NOMO-1 treated with DMSO at 0.1 percent for 48 hours (cell line): ENCODE measurements at regions not wholly inside any gene's neighbourhood (a gene's known extent, or its start where the extent isn't known, plus 50 kb on each side); places are given as distances from the start of the nearest gene placed in this dataset.
"Not testable (repeated sequence)": the region's sequence is repeated elsewhere in the genome, so short reads cannot be mapped to it uniquely, and the experiment has no call there.

Experiments used
- DNase-seq: peaks from one replicate; lab custom pipeline; 2025; ENCODE audit not compliant: unreplicated experiment; lab: John Stamatoyannopoulos, UW

DNA sequence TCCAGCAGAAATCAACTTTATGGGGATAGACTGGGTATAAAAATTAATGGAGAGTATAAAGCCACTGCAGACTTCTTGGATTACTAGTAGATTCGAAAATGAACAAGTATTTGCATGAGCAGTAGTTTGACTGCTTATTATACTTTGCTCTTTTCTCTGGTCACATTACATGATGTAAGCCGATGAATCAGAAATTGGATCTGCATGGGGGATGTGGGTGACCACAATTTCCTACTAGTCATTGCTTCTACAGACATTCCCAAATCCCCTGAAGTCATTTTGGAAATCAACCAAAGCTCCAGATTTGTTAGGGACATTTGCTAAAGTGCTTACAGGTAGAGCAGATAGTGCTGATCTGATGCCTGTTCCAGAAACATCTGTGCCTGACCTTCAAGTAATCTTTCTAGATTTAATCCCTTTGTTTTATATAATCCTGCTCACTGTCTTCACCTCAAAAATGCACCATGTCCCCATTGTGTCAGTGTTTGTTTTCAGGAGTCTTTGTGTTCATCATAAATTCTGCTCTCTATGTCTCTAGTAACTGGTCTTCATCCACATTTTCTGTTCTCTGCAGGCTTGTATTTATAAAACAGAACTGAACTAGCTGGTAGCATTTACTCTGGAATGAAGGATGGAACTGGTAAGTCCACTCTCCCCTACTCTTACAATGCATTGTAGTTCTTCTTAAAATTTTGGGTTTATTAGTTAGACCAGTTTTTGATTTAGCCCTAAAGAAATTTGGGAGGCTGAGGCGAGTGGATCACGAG is 201.5 kb upstream of the CSNK1A1L start:
- DNase-seq = no peak

DNA sequence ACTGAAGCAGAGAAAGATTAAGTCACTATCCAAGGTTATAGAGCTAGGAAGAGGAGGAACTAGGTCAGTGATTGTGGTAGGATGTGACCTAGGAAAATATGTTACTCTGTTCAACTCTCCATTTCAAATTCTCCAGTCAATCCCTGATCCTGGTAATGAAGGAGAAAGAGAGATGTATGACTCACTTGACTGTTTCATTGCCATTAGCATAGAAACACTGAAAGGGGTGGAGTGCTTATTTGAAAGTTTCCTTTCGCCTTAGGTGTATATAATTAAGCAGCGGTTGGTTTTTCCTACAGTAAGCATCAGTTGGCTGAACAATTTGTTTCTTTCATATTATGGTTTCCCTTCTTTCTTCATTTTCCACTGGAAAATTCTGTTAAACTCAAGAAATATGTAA is 198.1 kb upstream of the CSNK1A1L start:
- no peak for DNase-seq

DNA sequence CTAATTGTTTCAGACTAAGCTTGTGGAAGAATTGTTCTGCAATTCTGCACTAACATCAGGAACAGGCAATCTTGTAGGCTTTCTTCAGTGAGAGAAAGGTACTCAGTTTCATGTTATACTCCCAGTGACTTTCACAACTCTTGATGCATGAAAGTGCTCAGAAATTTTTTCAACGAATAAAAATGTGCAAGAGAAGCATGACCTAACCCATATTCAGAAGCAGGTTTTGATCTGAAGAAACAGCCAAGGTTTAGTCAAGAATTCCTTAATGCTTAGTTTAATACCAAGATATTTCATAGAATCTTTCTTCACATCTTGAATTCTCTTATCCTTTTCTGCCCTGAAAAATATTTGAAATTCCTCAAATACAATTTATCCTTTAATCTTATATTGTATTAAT is 197.2 kb upstream of the CSNK1A1L start:
- no peak for DNase-seq

DNA sequence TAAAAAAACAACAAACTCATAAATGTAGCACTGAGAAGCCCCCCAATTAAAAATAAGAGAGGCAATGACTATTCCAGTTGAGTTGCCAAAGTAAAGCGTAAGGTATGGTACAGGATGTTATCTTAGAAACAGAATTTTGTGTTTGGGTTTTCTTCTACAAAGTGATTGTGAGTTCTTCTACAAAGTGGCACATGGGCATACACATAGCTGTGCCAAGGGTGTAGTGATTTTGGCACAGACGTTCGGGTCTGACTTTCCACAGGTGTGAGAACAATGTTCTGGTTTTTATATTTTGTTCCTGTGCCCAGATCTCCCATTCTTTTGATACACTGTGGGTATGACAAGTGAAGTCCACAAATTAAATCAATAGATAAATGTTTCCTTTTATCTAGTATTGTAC is 190.1 kb upstream of the CSNK1A1L start:
- no peak for DNase-seq

DNA sequence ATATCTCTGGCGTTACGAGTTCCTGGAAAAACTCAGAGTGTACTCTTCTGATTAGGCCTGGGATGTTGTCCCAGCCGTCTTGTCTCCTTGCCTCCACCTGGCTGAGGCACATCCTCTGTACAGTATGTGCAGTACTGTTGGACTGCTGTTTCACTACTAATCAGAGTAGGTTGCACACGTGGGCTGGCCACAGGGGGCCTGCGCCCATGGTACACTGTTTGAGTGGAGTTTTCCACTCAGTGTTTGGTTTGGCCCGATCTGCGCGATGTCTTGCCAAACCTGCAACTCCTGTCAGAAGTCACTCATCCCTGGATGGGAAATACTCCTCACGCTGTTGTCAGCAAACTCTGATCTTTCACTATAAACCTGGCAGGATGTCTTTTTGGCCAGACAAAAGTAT is 189.6 kb upstream of the CSNK1A1L start:
- no peak for DNase-seq

DNA sequence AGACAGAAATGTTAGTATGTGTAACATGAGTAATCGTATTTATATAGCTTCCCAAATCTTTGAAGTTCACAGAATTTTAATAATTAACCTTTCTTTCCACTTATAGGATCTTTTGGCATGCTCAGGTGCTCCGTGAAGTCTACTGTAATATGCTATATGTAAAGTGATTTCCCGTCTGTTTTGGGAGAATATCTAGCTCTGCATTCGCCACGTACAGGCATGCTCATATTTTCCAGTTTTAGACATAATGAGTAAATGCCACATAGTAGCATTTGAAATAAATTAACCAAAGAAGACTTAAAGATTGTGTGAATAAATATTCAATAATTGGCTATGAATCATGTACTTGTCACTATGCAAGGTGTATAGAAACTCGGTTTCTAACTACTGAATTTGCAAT is 189.0 kb upstream of the CSNK1A1L start:
- no peak for DNase-seq

DNA sequence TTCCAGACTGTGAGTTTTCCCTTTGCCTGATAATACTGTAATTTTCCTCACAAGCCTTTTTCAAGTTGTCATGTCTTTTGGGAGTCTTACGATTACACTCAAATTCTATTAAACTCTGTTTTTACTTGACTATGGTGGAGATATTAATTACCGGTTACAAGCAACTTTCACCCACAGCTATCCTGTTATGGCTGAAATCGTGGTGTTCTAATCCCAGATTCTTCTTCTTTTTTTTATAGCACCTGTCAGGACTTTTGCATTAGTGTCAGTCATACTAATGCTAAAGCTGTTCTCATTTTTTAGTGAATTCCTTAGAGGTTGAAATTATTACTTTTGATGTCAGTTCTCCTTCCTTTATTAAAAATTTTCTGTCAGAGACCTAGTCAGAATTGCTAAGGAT is 187.8 kb upstream of the CSNK1A1L start:
- no peak for DNase-seq

DNA sequence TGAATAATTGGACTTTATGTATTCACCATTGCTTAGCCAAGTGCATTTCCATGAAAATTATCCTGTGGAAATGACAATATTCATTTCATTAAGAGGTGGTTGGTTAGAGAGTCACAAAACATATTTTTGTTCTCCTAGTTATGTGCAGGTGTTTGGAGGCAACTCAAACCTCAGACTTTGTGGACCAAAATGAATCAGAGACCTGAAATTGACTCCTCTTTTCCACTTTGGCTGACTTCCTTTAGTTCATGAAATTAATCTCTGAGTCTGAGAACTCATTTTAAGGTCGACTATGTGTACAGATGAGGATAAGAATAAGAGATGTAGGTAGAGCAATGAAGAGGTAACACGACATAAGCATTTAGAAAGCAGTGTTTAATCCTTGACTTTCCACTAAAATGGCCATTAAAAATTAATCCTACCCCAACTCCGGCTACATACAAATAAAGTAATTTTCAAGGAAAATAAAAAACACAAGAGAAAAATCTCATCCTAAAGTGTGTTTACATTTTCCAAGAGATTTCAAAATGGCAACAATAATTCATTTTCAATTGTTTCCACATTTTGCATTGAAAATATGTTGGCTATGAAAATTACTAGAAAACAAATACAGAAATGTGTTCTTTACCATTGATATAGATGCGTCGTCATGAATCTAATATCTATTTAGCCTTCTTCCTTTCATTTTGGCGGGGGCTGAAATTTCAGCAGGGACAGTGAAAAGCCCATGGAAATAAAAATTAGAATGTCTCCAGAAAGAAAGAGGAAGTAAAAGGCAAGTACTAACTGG is 185.4 kb upstream of the CSNK1A1L start:
- DNase-seq = no peak

DNA sequence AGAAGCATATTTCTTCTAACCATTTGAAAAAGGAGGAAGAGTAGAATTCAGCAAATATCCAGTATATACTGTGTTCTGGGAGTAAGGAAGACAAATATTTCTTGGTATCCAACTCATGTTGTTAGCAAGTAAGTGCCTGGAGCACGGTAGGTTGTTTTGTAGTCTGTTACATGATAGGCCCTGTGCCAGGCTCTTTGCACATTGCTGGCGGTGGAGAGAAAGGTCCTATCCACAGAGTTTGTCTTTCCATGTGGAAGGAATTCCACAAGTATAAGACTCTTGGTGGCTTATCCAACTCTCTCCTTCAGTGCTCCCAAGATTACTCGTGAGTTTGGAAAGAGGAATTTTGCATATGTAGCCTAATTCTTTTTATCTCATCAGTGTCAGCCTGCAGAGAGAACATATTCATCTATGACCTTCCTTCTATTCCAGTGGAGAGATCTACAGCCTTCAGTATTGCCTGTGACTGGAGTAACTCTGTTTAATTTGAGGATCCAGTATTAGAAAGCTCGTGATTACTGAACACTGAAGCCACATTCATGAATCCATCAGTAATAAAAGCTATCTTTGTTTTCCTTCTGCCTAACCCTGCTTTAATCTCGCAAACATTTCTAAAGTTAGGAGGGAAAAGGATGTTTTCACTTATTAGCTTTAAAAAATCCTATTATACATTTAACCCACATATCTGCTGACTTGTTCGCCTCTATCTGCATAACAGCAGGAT is 183.9 kb upstream of the CSNK1A1L start:
- no peak for DNase-seq

DNA sequence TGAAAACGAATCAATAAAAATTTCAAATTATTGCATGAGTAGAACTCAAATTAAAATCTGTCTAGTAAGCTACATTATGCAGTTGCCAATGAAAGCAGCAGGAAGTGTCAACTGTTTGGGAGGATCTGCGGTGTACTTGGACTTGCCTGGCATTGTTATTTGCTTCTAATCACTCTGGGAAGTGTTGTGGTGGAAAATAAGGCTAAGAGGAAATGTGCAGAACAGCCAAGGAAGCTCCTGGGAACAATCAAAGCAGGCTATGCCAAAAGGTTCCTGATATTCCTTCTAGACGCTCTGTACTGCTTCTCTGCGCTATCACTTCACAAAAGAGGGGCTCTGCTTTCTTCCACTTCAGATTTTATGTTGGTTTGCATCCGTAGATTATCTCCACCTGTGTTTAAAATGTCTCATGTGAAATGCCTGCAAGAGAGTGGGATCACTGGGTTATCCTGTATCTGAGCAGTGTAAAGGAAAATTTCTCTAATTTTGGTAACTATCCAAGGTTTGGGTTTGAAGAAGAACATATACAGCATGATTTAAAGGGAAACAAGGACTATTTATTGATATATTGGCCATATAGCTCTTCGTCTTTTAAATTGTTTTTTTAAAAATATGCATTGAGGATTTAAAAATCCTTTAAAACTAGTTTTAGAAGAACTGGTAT is 182.7 kb upstream of the CSNK1A1L start:
- no peak for DNase-seq

DNA sequence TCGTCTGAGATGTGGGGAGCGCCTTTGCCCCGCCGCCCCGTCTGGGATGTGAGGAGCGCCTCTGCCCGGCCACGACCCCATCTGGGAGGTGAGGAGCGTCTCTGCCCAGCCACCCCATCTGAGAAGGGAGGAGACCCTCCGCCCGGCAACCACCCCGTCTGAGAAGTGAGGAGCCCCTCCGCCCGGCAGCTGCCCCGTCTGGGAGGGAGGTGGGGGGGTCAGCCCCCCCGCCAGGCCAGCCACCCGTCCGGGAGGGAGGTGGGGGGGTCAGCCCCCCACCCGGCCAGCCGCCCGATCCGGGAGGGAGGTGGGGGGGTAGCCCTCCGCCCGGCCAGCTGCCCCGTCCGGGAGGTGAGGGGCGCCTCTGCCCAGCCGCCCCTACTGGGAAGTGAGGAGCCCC is 174.8 kb upstream of the CSNK1A1L start:
- DNase-seq = not testable (repeated sequence)

DNA sequence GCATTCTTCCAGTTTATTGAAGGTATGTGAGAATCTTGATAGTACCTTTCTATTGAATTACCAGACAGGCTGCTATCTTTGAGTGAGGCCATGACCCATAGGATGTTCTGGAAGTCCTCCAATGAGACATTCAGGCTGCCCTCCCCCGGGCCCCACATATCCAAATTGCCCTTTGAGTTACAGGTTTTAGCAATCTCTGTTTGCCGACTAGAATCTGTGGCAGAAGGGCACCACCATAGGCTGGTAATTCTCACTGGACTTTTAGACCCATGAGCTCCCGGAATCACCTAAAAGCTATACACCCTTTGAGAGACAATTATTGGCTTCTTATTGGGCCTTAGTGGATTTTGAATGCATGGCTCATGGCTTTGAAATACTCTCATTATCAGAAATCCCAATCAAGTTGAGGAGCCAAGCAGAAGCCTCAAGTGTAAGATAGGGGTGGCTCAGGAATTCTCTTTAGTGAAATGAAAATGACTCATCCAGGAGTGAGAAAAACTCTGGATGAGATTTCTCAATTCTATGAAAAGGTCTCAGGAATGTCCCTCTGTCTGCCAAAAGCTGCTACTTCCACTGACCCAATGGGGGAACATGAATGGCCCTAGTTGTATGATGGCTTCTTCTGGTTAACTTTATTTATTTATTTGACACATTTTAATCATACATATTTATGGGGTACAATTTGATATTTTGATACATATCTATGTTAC is 172.1 kb upstream of the CSNK1A1L start:
- no peak for DNase-seq

DNA sequence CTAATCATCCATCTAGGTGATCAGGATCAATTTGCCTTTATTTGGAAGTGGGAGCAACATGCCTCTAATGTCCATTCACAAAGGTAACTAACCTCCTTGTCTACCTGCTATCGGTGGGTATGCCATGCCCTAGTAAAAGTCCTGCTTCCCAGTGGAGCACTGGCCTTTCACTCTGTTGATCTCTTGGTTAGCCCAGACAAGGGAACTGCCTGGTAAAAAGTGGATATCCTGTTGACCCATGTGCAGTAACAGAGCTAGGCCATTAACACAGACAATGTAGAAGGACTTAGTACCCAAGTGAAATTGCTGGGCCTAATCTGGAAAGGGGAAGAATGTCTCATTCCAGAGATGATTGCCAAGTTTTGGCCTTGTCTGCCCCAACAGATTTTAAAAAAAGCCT is 171.5 kb upstream of the CSNK1A1L start:
- no peak for DNase-seq

DNA sequence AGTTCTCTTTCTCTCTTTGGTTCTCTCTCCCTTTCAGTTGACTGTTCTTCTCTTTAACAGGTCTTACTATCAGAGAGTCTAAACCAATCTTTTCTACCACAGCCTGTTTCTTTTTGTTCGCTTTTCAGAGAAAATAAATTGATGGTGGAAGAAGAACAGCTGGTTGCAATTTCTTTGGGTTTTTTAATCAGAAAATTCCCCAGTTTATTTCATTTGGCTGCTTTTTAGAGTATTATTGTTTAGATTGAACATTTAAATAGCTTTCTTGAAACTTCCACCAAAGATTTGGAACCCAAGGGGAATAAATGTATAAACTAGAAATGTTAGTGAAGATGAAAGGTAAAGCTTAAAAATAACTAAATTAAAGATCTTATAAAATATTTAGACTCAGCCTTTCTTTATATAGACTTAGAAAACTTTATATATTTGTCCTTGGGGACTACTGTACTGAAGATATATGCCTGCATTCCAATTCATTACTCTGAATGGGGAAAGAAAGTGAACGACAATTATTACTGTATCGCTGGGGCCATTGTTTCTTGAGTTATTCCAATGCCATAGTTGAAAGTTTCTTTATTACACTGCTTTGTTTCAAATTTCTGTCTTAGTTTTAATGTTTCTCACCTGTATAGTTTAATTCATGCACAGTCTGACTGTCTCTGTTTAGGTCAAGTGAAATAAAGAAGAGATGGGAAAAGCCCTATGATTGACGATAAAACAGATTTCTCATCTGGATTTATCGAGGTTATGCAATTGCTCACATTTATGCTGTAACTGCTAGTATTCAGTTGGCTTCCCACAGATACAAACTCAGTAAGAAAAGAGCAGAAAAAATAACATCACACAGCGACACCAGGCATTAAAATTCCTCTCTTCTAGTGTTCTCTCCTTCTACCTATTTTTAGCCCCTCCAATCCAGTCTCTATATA is 169.4 kb upstream of the CSNK1A1L start:
- no peak for DNase-seq

DNA sequence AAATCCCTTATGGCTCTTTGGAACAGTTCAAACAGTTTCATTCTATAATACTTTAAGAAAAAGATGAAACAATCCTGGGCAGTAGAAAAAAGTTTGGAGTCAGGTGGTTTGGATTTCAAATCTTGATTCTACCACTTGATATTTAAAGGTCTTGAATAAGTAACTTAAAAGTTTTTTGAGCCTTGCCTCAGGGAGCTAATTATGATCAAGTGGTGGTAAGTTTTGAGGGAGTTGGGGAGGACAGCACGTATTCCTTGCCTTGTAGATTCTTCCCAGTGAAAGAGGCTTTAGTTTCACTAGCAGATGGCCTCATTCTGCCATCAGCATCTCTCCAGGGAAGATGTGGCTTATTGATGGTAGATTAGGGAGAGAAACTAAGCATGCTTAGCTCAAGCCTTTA is 168.4 kb upstream of the CSNK1A1L start:
- no peak for DNase-seq

DNA sequence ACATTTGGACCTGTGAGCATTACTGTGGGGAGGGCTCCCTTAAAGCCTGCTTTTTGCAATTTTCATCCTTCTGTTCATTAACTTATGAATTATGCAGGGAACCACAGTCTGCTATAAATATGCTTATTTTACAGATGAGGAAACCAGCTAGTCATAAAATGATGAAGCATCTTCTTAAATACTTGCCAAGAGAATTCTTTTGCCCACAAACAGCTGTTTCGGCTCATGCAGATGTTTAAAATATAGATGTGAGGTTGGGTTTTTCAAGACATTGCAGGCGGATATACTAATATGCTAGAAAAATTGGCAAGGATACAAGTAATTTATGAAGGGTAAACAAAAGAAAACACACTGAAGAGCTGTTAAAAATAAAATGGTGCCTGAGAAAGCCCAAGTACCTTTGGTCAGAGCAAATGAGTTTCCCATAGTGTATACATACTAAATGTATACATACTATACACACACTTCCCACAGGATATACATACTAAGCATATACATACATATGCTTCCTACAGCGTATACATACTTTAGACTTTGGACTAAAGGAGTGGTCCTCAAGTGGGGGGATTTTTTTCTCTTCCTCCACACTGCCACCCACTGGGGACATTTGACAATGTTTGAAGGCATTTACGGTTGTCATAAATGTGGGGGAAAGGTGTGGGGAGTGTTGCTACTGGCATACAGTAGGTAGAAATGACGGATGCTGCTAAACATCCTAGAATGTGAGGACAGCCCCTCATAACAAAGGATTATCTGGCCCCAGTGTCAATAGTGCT is 164.9 kb upstream of the CSNK1A1L start:
- no peak for DNase-seq

DNA sequence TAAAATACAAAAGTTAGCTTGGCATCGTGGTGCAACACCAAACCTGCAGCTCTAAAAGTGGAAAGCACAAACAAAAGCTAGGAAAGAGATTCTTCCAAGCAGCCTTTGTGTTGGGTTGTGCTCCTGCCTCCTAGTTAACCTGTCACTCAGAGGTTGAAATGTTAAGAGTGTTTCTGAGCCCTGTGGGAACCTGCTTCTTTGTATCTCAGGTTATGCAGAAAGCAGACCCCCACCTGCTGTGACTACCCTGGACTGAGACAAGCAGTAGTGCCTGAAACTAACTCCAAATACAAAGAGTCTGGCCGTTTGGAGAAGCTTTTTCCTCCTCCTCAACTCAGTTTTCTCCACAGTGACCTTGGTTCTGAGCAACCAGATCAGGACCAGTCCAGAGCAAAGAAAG is 158.4 kb upstream of the CSNK1A1L start:
- no peak for DNase-seq

DNA sequence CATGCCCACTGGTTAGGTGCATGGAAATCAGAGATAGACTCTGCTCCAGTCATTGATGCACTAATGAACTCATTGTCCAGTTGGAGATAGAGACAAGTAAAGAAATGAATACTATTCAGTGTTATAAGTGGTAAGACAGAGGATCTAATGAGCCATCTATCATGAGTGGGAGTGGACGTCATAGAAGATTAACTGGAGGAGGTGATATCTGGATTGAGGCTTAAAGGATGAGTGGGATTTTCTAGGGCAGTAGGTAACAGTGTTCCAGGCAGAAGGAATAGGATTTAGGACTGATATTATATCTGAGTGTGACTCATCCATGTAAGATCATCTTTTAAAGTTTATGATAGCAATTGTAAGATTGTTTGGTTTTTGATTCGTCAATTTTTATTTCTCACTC is 152.2 kb upstream of the CSNK1A1L start:
- DNase-seq = no peak

DNA sequence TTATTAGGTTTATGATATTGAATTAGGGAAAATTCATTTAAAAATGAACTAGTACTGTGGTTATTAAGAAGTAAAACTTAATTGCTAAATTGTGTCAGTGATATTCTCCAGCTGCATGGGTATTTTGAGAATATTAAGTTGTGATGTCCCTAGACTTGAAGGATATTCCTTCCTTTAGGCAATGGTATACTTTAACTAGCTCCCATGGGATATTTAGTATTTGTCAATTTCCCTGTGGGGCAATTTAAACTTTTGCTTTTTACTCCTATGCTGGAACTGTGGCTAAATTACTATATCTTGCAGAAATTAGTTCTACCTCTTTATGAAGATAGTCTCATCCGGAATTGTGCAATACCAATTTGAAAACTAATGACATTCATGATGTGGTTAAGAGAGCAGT is 151.6 kb upstream of the CSNK1A1L start:
- no peak for DNase-seq
